IPS-18a (cell line): ENCODE measurements at regions not wholly inside any gene's neighbourhood (a gene's known extent, or its start where the extent isn't known, plus 50 kb on each side); places are given as distances from the start of the nearest gene placed in this dataset.

Experiments
- H3K27ac ChIP-seq: one replicate; pipeline ENCODE4 v1.5.1; 2013; ENCODE audit warnings: low read length
- H3K27me3 ChIP-seq: one replicate; pipeline ENCODE4 v1.6.1; 2013; ENCODE audit warnings: mild to moderate bottlenecking, low read length; ENCODE audit not compliant: control insufficient read depth, insufficient read depth
- H3K36me3 ChIP-seq: one replicate; pipeline ENCODE4 v1.6.1; 2013; ENCODE audit warnings: low read depth, low read length; ENCODE audit not compliant: control insufficient read depth
- H3K4me1 ChIP-seq: one replicate; pipeline ENCODE4 v1.6.1; 2013; ENCODE audit warnings: low read depth, low read length; ENCODE audit not compliant: control insufficient read depth
- H3K4me3 ChIP-seq: one replicate; pipeline ENCODE4 v1.5.1; 2013; ENCODE audit warnings: low read length
- H3K9ac ChIP-seq: one replicate; pipeline ENCODE4 v1.6.1; 2013; ENCODE audit warnings: mild to moderate bottlenecking, low read length, moderate library complexity
- H3K9me3 ChIP-seq: one replicate; pipeline ENCODE4 v1.6.1; 2013; ENCODE audit warnings: low read depth, low read length; ENCODE audit not compliant: control insufficient read depth

DNA sequence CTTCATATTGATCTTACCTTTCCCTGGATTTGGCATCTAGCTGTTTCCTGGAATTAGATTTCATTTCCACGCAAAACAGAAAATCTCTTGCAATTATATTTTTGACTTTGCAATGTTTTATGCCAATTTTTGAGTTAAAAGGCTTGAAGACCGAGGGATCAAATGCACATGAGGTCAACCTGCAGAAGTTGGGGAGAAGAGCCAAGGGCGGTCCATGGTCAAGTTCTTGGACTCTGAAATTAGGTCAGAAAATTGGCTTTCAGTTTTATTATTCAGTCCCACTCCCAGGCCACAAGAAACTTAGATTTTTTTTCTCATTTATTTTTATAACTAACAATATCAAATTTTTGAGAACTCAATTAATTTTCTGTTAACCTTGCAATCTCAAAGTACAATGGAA is 499.1 kb upstream of the USP24 start:
- no peak overlapping the region for H3K4me3 ChIP-seq
- no peaks in the 10 kb centered on the region for H3K9me3 ChIP-seq
- no peaks in the 10 kb centered on the region for H3K27me3 ChIP-seq
- no peak overlapping the region for H3K9ac ChIP-seq
- H3K4me1 ChIP-seq, result peaks cover 23% of the 10 kb centered on the region
- no peak overlapping the region for H3K27ac ChIP-seq
- no peaks in the 10 kb centered on the region for H3K36me3 ChIP-seq

DNA sequence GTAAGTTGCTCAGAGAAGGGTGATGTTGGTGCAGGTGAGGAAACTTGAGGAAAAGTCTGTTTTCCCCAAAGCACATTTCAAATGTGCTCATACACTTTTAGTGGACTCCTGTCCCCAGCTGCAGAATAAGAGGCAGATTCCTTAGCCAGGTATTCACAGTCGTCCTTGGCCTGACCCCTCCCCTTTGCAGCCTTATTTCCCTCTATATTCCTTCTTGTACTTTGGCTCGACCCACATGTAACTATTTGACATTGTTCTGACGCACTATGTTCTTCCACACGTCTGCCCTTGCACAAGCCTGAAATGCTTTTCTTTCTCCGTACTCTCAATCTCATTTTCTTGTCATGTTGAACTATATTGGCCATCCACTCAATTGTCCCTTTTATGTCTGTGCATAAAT is 498.4 kb upstream of the USP24 start:
- Histone ChIP-seq H3K36me3 (no peaks in the 10 kb centered on the region), H3K9me3 (no peaks in the 10 kb centered on the region), H3K27ac (no peak overlapping the region), H3K4me1 (peaks cover 17% of the 10 kb centered on the region), H3K27me3 (no peaks in the 10 kb centered on the region), H3K9ac (no peak overlapping the region), H3K4me3 (no peak overlapping the region)

DNA sequence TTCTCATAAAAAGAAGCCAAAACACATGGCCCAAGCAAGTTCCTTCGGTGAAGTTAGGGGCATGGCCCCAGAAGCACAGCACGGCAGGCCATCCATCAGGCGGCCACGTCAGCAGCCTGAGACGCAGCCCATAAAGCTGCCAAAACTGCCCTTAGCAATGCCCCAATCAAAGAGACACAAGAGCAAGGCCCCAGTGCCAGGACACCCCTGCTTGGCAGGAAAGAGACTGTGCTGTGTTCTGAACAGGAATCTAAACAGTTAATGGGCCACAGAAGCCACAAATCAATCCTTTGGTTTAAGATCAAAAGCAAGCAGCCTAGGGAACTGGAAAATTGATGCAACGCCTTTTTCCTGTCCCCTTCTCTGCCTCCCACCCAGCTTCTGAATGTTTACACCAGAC is 497.0 kb upstream of the USP24 start:
- Histone ChIP-seq H3K9ac (no peak overlapping the region), H3K36me3 (no peaks in the 10 kb centered on the region), H3K9me3 (no peaks in the 10 kb centered on the region), H3K27ac (no peak overlapping the region), H3K4me3 (no peak overlapping the region), H3K27me3 (no peaks in the 10 kb centered on the region), H3K4me1 (peaks cover 10% of the 10 kb centered on the region)

DNA sequence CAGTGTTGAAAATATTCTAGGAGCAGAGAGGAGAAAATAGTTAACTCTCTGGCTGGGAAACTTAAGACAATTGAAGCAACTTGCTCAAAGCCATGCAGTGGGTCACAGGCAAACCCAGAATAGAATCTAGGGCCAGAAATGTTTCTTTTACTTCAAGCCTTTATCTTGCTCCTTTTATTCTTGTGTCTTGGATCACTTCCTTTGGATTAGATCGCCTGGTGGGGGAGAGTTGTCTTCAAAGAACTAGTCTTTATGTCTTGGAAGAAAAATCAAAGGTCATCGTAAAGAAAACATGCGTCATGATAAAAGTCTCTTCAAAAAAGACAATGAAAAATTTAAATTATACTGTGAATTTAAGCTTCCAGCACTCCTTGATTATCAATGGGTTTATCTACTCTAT is 493.6 kb upstream of the USP24 start:
- no peaks in the 10 kb centered on the region for H3K27me3 ChIP-seq
- no peak overlapping the region for H3K27ac ChIP-seq
- H3K36me3 ChIP-seq, result no peaks in the 10 kb centered on the region
- peaks cover 10% of the 10 kb centered on the region for H3K4me1 ChIP-seq
- H3K9ac ChIP-seq, result no peak overlapping the region
- no peak overlapping the region for H3K4me3 ChIP-seq
- no peaks in the 10 kb centered on the region for H3K9me3 ChIP-seq

DNA sequence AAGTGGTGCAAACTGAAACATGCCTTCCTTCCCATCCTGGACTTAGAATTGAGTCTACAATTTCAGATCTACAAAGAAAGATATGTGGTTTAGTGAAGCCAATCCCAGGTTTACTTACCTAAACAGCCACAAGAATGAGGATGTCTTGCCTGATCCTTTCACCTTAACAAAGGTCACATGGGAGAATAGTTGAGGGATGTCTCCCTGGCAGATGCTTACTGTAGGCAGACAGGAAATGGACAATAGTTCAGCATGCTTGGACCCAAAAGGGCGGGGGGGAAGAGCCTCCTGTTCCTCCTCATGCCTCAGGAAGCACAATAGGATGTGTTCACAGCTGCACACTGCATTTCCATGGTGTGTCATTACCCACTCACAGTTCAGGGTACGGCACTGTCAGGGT is 492.7 kb upstream of the USP24 start:
- H3K27ac ChIP-seq, result no peak overlapping the region
- no peaks in the 10 kb centered on the region for H3K27me3 ChIP-seq
- no peaks in the 10 kb centered on the region for H3K36me3 ChIP-seq
- H3K9ac ChIP-seq, result no peak overlapping the region
- H3K9me3 ChIP-seq, result no peaks in the 10 kb centered on the region
- no peak overlapping the region for H3K4me3 ChIP-seq
- peaks cover 10% of the 10 kb centered on the region for H3K4me1 ChIP-seq

DNA sequence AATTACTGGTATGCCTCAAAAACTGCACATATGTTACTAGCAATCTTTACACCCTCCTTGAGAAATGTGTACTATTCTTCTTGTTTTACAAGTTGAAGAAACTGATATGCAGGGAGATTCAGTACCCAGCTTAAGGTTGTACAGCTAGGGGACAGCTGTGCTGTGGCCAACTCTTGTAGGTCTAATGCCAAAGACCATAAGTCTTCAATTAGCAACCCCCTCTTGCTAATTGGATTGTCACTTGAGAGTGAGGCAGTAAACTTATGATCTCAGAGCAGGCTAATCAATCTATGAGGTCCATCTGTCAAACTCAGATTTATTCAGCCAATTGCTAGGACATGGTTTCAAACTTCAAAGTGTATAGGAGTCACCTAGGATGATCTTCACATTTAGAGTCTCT is 492.0 kb upstream of the USP24 start:
- Histone ChIP-seq H3K4me3 (no peak overlapping the region), H3K36me3 (no peaks in the 10 kb centered on the region), H3K27me3 (no peaks in the 10 kb centered on the region), H3K9me3 (no peaks in the 10 kb centered on the region), H3K9ac (no peak overlapping the region), H3K4me1 (peaks cover 10% of the 10 kb centered on the region), H3K27ac (no peak overlapping the region)

DNA sequence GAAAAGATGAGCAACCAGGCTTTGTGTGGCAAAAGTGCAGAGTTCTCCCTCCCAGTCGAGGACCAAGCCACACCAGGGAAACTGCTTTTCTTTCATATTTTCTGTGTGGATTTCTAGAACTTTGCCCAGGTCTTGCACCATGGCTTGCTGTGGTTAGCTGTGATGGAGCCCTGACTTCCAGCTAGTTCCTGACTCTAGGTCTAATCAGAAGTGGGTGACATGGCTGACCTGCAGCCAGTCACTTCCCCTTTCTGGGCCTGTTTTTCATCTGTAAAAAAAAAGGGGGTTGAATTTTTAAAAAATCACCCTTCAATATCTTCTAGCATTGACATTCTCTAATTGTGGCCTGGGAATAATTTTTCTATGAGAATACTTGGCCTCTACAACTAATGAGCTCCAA is 491.2 kb upstream of the USP24 start:
- H3K27me3 ChIP-seq, result no peaks in the 10 kb centered on the region
- H3K36me3 ChIP-seq, result no peaks in the 10 kb centered on the region
- H3K4me3 ChIP-seq, result no peak overlapping the region
- H3K4me1 ChIP-seq, result peaks cover 10% of the 10 kb centered on the region
- no peak overlapping the region for H3K9ac ChIP-seq
- no peak overlapping the region for H3K27ac ChIP-seq
- H3K9me3 ChIP-seq, result no peaks in the 10 kb centered on the region

DNA sequence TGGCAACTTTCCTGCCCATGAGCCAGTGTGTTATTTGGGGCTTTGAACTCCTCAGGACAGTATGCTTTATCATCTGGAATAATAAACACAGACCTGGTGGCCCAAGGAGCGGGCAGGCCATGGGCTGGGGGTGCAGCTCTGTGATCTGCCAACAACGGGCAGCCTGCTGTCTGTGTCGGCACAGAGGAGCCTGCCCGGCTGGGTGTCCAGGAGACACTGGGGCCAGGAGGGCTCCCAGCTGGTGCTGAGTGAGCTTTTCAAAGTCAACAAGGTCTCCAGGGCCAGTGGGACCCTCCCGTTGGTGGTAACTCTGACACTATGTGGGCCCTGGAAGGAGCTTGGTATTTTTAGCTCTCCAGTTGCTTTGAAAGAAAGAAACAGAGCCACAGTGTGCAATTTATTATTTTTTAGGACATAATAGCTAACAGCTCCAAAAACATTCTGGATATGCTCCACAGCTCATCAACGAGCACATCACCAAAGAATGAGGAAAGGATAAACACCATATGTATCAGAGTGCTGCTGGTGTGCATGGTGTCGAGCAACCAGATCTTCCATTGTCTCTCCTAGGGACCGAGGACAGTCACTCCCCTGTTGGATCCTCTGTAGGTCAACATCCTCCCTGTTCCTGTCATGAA is 488.7 kb upstream of the USP24 start:
- no peak overlapping the region for H3K4me3 ChIP-seq
- H3K27me3 ChIP-seq, result no peaks in the 10 kb centered on the region
- H3K36me3 ChIP-seq, result no peaks in the 10 kb centered on the region
- H3K27ac ChIP-seq, result no peak overlapping the region
- no peaks in the 10 kb centered on the region for H3K9me3 ChIP-seq
- no peaks in the 10 kb centered on the region for H3K4me1 ChIP-seq
- no peak overlapping the region for H3K9ac ChIP-seq

DNA sequence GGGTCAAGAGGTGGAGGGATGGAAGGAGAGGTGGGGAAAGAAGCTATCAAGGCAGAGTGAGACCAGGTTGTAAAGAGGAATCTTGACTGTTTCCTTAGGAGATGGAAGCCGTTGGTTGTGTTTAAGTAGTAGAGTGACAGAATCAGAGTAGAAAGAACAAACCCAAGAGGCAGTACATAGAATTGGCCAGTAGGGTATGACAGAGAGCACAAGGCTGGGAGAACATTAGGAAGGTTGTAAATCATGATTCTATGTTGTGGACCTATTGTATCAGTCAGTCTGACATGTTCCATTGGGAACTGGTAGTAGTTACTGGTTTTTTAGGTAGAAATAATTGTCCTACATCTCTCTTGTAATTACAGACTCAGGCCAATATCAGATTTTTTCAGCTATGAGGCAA is 486.9 kb upstream of the USP24 start:
- no peak overlapping the region for H3K9ac ChIP-seq
- H3K4me3 ChIP-seq, result no peak overlapping the region
- no peaks in the 10 kb centered on the region for H3K36me3 ChIP-seq
- H3K27ac ChIP-seq, result no peak overlapping the region
- no peaks in the 10 kb centered on the region for H3K4me1 ChIP-seq
- no peaks in the 10 kb centered on the region for H3K27me3 ChIP-seq
- no peaks in the 10 kb centered on the region for H3K9me3 ChIP-seq

DNA sequence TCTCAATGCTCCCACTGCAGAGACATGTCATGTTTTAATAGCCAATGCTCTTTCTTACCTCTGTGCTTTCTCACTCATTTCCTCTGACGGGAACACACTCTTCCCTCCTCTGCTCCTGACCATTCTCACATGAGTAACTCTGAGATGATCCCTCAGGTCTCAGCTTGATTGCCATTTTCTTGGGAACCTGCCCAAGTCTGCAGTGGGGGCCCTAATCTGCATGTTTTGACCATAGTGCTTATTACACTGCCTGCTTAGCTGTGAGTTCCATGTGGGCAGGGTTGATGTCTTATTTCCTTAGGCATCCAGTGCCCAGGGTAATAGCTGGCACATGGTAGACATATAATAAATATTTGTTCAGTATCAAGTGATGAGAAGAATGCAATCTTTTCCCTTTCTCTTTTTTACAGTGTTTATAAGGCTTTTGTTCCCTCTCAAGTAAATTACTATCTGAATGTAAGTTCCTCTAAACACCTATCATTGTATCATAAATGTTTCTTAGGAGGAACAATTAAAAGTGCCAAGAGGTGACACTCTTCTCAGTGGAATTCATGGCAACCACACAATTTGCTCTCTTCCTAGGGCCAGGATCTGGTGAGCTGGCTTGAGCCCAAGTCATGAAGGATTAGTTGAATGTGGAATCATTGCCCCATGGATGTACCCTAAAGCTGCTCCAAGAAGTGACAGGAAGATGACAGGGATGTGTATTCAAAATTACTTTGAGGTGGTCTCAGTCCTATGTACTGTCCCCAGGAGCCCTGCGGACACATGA is 485.4 kb upstream of the USP24 start:
- Histone ChIP-seq H3K27ac (no peak overlapping the region), H3K36me3 (no peaks in the 10 kb centered on the region), H3K4me1 (no peaks in the 10 kb centered on the region), H3K27me3 (no peaks in the 10 kb centered on the region), H3K4me3 (no peak overlapping the region), H3K9ac (no peak overlapping the region), H3K9me3 (no peaks in the 10 kb centered on the region)

DNA sequence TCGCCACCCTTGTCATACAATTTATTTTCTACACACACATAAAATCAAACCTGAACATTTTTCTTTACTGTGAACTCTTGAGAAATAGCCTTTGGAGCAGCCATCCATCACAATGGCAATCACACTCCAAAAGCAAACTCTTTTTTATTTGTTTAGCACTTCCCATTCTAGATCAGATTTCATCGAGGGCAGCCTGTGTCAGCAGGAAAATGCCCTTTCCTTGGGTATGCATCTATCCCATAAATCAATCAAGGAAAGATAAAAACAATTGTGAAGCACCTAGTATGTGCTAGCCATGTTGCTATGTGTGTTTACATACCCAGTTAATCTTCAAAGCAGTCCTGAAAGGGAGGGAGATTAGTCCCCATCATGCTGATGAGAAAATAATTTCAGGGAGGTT is 484.1 kb upstream of the USP24 start:
- H3K4me1 ChIP-seq, result no peaks in the 10 kb centered on the region
- H3K9me3 ChIP-seq, result no peaks in the 10 kb centered on the region
- no peak overlapping the region for H3K4me3 ChIP-seq
- H3K27me3 ChIP-seq, result no peaks in the 10 kb centered on the region
- H3K36me3 ChIP-seq, result no peaks in the 10 kb centered on the region
- no peak overlapping the region for H3K9ac ChIP-seq
- no peak overlapping the region for H3K27ac ChIP-seq

DNA sequence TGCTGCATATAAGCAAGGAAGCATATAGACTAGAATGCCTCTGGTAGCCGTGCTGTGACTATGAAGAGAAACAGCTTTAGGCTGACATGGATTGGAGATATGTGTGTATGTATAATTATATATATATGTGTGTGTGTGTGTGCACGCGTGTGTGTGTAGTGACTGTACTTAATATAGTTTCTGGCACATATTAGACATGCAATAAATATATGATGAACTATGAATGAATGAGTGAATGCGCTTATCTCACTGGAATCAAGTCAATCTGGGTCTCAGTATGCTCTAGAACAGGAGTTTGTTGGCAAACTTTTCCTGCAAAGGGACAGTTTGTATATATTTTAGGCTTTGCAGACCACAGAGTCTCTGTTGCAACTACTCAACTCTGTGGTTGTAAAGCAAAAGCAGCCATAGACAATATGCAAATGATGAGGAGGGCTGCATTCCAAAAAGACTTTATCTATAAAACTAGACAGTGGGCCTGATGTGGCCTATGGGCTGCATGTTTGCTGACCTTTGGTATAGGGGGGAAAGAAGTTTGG is 482.9 kb upstream of the USP24 start:
- no peaks in the 10 kb centered on the region for H3K27me3 ChIP-seq
- H3K9ac ChIP-seq, result no peak overlapping the region
- no peaks in the 10 kb centered on the region for H3K4me1 ChIP-seq
- no peaks in the 10 kb centered on the region for H3K9me3 ChIP-seq
- no peak overlapping the region for H3K4me3 ChIP-seq
- no peak overlapping the region for H3K27ac ChIP-seq
- no peaks in the 10 kb centered on the region for H3K36me3 ChIP-seq
